GM23338 (cell line): ENCODE measurements at regions not wholly inside any gene's neighbourhood (a gene's known extent, or its start where the extent isn't known, plus 50 kb on each side); places are given as distances from the start of the nearest gene placed in this dataset.

ENCODE experiments used
- CTCF ChIP-seq, 2 experiments: fragments of 200-600 bp in 1 of 2; sonication (generic) in 1 of 2; conservative IDR thresholded peaks; 2 replicates each; pipeline versions ENCODE4 v1.5.1 to v1.6.1; 2016 to 2017; ENCODE audit warnings: antibody characterized with exemption in 2 of 2, low read depth in 2 of 2, mild to moderate bottlenecking in 2 of 2, moderate library complexity in 1 of 2
- EZH2 ChIP-seq: fragments of 200-600 bp; sonication (generic); IDR thresholded peaks from one replicate; pipeline ENCODE4 v1.8.0; 2017; ENCODE audit warnings: antibody characterized with exemption, mild to moderate bottlenecking, low read depth; ENCODE audit not compliant: unreplicated experiment
- EZH2phosphoT487 ChIP-seq: fragments of 200-600 bp; sonication (generic); IDR thresholded peaks from one replicate; pipeline ENCODE4 v1.8.1; 2018; ENCODE audit warnings: antibody characterized with exemption; ENCODE audit not compliant: unreplicated experiment
- STAT1 ChIP-seq: IDR thresholded peaks from one replicate; pipeline ENCODE4 v1.6.1; 2016; ENCODE audit warnings: antibody characterized with exemption; ENCODE audit not compliant: unreplicated experiment

- TF ChIP-seq CTCF (conservative IDR thresholded peaks at IDR 0.05; ENCODE audit: low read depth in 2 of 2) (no peak), EZH2 (no peak), EZH2phosphoT487 (no peak), STAT1 (no peak)
Measured at GRCh38 chr11:95521862-95522261, 267.7 kb downstream of the FAM76B start.
